Activated effector memory CD4-positive, alpha-beta T cell treated with anti-CD3 and anti-CD28 coated beads, Interleukin-2, amount 50 U/mL, for 16 hours (primary cell): ENCODE measurements at regions not wholly inside any gene's neighbourhood (a gene's known extent, or its start where the extent isn't known, plus 50 kb on each side); places are given as distances from the start of the nearest gene placed in this dataset.
A peak's percentile ranks its signal among the peaks of the same experiment; 100 is the strongest.
"Not testable (repeated sequence)": the region's sequence is repeated elsewhere in the genome, so short reads cannot be mapped to it uniquely, and the experiment has no call there.

Source experiments
- DNase-seq: peaks from one replicate; pipeline ENCODE4 v3.0.0-alpha.2; 2020

GRCh38 chrY:26638063-26638462 is 1016.1 kb downstream of the CDY1 start:
- DNase-seq, result no peak

GRCh38 chrY:26645856-26646255 is 1023.9 kb downstream of the CDY1 start:
- not testable (repeated sequence) for DNase-seq

- DNase-seq, result not testable (repeated sequence)
Observed at GRCh38 chrY:26648240-26648639, 1026.3 kb downstream of the CDY1 start.

- DNase-seq, result not testable (repeated sequence)
Observed at GRCh38 chrY:26664245-26664644, 1042.3 kb downstream of the CDY1 start.

GRCh38 chrY:26666691-26667090 is 1044.8 kb downstream of the CDY1 start:
- DNase-seq, result peak; percentile 62

- not testable (repeated sequence) for DNase-seq
Observed at GRCh38 chrY:26669243-26669642, 1047.3 kb downstream of the CDY1 start.

- DNase-seq, result peak; percentile 66
Observed at GRCh38 chrY:26670360-26670871, 1048.5 kb downstream of the CDY1 start.

- DNase-seq, result peak; percentile 74
Observed at GRCh38 chrY:26670881-26671879, 1049.3 kb downstream of the CDY1 start.
